ENCODE measurements at regions not wholly inside any gene's neighbourhood (a gene's known extent, or its start where the extent isn't known, plus 50 kb on each side); places are given as distances from the start of the nearest gene placed in this dataset.

DNA sequence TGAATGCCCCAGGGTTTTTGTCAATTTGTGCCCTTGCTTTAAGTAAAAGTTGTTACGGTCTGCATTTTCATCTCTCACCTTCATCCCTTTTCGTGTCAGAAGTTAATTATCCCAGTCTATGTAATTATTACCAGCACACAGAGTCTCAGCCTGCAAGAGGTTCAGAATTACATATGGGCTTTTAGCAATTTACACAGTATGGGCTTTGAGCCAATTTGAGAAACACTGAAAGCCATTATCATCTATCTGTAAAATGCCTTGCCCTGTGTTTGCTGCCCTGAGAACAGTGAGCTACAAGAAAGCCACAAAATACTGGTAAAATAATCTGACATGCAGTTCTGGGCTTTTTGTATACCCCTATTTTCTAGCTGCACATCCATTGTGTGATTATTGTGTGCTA is 125.6 kb upstream of the STEAP4 start:
- DNase-seq (ENCODE audit: low read depth in 2 of 2) = no peak

DNA sequence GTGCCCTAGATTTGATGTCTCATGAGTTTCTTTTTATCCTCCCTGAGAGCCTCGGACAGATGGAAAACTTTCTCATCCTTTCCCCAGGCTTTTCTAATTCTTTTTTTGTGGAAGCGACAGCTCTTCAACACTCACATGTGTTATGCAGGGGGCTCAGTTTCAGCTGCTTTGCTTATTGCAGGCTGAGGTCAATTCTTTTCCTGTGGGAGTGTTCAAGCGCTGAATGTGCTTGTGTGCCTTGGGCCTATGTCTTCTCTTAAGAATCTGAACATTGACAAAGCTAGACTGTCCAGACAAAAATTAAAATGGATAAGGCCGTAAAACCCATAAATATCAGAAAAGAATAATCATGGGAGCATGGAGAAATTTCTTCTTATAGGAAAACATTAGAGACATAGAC is 125.2 kb upstream of the STEAP4 start:
- no peak for DNase-seq (ENCODE audit: low read depth in 2 of 2)

DNA sequence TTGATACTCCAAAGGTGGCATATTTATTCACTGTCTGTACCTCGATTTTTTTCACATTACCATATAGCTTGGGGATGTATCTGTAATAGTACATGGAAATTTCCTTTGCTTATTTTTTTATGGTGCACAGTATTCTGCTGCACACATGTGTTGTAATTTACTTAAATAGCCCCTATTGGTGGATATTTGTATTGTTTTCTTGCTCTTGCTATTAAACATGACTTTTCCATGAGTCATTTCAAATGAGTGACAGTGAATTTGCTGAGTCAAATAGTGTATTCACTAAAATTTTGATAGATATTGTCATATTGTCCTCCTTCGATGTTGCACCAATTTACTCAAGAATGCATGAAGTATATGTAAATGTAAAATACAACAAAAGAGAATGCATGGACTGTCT is 122.7 kb upstream of the STEAP4 start:
- DNase-seq (ENCODE audit: low read depth in 2 of 2) = no peak

DNA sequence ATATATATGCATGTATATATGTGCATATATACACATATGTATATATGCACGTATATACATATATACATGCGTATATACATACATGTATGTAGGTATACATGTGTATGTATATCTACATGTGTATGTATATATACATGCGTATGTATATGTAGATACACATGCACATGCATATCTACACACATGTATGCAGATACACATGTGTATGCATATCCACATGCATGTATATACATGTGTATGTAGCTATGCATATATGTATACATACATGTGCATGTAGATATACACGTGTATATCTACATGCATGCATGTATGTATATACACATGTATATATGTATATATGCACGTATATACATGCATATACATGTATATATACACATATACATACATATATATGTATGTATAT is 95.8 kb upstream of the STEAP4 start:
- DNase-seq (ENCODE audit: low read depth in 2 of 2) = no peak

DNA sequence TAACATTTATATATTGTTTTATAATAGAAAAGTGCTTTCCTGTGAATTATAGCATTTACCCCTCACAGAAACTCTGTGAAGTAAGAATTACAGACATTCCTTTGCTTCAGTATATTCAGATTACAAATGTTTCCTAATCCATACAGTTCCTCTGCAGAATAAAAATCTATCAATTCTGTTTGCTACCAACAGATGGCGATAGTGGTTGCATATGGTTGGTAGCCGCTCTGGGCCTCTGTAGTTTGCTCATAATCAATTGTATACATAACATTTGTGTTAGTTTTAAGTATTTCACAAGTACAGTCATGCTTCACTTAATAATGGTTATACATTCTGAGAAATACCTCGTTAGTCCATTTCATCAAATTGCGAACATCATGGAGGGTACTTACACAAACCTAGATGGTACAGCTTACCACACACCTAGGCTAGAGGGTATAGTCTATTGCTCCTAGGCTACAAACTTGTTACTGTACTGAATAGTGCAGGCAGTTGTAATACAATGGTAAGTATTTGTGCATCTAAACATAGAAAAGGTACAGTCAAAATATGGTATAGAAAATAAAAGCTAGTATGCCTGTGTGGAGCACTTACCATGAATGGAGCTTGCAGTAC is 94.4 kb upstream of the STEAP4 start:
- no peak for DNase-seq (ENCODE audit: low read depth in 2 of 2)

DNA sequence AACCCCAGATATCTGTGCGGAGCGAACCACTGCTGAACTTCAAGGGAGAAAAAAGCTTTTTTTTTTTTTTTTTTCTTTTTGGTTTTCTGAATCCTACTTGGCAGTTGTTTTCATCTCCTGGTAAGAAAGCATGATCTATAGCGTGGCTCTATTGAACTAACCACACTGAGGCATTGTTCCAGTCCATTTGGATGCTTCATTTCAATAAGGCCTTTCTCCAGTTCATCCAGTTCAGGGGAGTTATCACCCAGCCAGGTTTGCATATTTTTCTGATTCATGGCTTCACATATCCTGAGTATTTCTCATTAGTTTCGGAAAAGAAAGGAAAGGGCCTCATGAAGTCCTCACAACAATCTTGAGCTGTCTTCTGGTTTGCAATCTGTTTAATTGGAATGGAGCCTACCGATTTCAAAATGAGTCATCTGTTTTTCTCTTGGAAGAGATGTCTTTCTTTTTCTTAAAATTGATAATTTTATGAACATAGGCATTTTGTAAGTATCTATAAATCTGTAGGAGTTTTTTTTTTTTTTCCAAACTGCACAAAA is 93.1 kb upstream of the STEAP4 start:
- DNase-seq (ENCODE audit: low read depth in 2 of 2) = no peak

DNA sequence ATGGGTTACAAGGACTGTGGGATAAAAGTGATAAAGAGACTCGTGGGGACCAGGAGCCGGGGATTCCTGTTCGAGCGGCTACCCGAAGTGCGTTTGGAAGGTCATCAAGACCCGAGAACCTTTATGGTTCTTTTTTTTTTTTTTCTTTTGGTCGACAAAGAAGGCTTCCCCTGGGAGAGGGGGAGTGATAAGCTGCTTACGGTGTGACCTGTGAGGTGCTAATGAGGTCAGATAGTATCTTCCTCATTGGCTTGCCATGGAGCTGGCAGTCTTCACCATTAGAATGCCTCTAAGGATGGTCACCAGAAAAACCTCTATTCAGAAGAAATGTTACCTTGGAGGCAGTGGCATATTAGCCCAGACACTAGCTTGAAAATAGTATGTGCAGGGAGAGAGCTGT is 92.3 kb upstream of the STEAP4 start:
- no peak for DNase-seq (ENCODE audit: low read depth in 2 of 2)

DNA sequence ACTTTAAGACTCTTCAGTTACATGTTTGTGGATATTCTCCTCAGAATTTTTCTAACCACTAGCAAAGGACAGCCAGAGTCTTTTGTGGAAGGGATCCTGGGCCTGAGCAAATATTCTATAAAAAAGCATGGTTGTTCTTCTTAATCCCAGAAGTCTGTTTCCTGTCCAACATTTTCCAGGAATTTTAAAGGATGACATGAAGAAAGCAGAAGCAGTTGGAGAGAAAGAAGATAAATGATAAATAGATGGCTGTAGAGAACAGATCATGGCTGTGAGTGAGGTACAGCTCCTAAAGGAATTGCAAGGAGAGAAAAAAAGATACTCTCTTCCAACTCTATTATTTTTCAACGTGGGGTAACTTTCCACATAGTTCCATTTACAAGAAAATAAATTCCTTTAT is 91.8 kb upstream of the STEAP4 start:
- DNase-seq (ENCODE audit: low read depth in 2 of 2) = no peak

DNA sequence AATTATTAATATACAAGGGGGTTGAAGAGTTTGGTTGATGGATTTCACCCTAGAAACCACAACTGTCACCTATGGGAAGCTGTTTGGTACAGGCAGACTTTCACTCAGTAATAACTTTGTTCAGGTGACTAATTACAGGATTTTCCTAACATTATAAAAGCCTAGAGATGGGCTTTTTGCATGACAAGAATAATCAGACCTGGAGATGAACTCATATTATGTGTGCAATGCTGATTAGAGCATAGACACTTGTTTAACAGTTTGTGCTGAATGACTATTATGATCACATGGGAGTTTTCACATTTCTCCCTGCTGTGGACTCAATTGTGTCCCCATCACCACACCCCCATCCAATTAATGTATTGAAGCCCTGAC is 90.2 kb upstream of the STEAP4 start:
- DNase-seq (ENCODE audit: low read depth in 2 of 2) = no peak

DNA sequence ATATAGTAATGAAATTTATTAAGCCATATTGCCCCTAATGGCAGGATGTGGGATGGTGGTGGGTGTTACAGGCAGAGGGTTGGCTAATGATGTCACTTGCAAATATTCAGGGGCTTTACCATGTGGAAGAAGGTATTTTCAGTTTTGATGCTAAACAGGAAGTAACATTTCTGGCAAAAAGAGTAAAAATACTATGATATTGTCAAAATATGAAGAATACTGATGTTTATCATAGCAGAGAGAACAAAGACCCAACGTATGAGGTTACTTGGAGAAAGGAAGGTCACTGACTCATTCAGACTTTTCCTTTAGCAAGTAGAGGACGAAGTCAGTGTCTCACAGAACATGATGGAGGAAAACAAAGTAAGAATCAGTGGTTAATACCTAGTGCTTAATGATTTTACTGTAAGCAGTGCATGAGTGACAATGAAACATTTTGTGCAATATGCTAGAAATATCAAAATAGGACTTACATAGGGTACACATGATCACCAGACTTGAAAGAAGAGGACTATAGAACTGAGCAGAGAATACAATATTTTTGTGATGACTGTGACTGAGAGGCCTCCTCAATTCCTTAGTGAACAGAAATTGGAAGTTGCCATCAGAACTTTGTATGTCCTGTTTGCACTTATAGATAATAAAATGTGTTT is 89.7 kb upstream of the STEAP4 start:
- no peak for DNase-seq (ENCODE audit: low read depth in 2 of 2)

DNA sequence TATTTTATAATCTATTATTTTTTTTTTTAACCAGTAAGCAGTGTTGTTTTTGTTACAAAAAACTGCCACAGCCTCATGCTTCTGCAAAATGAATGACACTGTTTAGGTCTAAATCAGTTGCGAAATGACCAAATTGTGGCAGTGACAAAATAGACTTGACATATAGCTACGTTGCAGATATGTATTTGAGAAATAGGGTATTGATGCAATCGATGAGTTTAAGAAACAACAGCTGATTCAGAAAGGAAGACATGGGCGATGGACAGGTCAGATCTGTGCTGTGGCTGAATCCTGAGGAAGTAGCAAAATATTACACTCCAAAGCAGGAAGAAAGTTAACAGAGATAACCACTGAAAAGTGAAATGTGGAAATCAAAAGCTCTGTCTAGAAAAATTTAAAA is 89.0 kb upstream of the STEAP4 start:
- DNase-seq (ENCODE audit: low read depth in 2 of 2) = no peak

DNA sequence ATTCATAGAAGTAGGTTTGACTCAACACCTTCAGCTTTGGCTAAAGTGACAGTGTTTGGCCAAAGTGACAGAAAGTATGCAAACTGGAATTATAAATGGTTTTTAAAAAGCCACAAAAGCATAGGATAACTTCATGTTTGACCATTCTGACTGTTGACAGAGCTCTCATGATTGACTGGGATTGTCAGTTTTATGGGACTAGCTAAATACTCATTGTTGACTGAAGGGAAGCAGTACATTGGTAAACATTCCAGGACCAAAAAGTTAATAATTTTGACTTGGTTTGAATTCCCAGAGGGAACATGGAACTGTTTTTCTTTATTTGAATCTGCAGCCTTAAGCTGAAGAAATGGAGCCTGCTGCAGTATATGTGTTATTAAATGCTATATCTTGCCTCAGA is 84.6 kb upstream of the STEAP4 start:
- DNase-seq (ENCODE audit: low read depth in 2 of 2) = no peak

DNA sequence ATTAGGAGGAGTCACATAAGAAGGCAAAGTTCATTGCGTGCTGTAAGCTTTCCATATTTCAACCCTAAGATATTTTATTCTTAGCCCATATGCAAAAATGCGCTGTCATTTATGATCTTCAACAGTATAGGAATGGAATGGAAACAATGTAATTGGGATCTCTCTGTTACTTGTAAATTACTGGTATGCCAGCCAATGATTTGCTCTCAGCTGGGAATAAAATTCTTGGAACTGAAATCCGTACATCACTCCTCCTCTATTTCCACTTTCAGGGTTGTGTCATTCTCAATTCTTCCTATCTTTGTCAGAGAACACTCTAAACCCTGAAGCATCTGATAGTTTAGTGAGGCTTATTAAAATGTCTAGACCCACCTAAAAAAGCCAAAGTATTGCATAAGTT is 80.7 kb upstream of the STEAP4 start:
- no peak for DNase-seq (ENCODE audit: low read depth in 2 of 2)

DNA sequence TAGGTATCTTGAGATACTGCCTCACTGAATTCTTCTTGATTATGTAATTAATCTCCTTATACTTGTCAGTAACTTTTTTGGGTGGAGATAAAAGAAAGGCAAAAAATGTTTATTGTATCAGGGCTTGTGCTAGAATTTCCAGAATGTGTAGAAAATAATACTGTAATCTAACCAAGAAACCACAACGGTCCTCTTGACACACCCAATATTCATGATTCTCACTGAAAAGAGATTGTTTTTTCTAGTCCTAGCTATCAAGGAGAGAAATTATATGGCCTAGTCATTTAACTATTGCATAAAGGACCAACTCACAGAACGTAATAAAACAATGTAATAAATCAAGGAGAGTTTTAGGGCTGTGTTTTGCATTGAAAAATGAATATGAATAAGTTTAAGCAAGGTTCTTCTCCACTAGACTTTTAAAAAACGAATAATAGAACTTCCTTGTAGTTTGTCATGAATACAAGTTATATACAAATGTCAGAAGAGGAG is 80.0 kb upstream of the STEAP4 start:
- no peak for DNase-seq (ENCODE audit: low read depth in 2 of 2)

DNA sequence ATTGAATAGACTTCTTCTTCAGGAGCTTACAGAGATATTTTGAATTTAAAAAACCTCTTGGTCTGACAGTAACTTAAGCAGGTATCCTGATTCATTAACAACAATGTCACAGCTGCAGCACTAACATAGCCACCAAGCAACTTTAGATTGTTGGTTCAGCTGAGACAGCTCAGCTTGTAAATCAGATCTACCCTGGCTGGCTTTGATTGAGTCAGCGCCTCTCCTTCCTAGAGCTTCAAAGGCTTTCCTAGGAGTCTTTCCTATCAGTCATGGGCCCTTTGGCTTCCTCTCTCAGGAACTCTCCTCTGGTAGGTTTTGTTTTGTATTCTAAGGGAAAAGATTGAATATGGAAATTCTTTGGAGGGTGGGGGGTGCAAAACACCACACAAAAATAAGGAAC is 70.7 kb upstream of the STEAP4 start:
- DNase-seq (ENCODE audit: low read depth in 2 of 2) = no peak

DNA sequence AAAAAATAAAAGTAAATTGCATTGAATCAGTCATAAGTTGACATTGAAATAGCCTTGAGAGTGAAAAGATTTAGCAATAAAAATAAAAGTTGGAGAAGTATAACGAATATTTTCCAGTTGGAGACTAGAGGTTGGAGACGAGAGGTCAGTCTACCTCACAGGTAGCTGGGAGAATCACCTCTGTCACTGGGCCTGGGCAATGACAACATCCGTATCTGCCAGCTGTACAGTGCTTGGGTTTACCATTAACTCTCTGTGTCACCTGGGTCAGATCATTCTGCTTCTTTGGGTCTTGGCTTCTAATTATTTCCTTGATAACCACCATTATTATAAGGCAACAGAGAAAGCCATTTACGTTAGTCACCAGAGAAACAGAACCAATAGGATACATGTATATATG is 62.0 kb upstream of the STEAP4 start:
- no peak for DNase-seq (ENCODE audit: low read depth in 2 of 2)

DNA sequence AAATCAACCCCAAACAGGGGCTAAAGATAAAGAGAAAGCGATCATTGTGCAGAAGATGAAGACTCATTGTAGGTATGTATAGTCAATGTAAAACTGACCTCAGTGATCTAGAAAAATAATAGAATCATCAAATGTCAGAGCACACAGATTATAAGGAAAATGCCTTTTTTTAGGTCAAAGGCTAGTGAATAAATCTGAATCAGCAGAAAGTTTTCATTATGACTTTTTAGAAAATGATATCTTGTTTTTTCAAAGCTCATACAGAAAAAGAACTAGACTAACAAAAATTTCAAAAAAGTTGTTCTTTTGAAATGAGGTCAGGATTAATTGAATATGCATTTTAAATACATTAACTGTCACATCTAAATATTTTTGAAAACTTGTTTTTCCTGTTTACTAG is 60.2 kb upstream of the STEAP4 start:
- no peak for DNase-seq (ENCODE audit: low read depth in 2 of 2)

DNA sequence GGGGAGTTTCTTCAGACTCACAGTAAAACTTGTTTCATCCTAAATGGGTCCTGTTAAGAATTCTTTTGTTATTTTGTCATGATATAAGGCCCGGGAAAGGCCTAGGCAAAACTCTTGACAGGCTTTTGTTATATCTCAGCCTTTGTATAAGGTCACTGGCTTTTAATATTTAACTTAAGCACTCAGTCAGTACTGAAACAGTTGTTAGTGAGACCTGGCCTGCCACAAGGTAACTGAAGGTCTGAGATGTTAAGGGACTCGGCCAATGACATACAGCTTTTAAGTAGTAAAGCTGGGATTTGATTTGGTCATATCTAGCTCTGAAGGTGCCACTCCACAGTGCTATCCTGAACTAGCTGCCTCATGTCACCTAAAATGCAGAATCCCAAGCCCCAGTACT is 57.2 kb upstream of the STEAP4 start:
- DNase-seq (ENCODE audit: low read depth in 2 of 2) = no peak

DNA sequence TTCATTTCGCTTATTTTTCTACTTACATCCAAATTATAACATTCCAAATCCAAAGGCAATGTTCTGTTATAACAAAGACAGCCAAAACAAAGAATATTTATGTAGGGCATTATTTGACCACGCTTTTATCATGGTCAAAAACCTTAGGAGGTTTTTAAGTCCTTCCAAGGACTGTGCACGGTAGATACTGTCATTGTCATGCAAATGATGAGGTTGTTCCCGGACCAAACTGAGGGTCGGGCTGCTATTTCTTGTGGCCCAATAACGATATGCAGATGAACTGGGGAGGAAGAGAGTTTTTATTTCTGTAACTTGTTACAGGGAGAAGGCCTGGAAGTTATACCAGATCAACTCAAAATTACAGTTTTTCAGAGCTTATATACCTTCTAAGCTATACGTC is 56.6 kb upstream of the STEAP4 start:
- DNase-seq (ENCODE audit: low read depth in 2 of 2) = no peak

DNA sequence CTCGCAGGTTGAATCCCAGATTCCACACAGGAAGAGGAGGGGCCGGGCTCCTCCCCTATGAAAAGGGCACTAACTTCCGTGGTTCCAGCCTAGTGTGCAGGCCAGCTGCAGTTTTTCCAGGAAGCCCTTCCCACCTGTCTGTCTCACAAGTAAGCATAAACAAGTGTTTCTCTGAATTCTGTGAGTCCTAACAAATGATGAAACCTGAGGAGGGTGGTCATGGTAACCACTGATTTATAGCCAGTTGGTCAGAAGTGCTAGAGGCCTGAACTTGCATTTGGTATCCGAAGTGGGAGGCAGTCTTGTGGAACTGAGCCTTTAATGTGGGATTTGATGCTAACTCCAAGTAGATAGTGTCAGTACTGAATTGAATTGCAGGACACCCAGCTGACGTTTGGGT is 54.7 kb upstream of the STEAP4 start:
- no peak for DNase-seq (ENCODE audit: low read depth in 2 of 2)

DNA sequence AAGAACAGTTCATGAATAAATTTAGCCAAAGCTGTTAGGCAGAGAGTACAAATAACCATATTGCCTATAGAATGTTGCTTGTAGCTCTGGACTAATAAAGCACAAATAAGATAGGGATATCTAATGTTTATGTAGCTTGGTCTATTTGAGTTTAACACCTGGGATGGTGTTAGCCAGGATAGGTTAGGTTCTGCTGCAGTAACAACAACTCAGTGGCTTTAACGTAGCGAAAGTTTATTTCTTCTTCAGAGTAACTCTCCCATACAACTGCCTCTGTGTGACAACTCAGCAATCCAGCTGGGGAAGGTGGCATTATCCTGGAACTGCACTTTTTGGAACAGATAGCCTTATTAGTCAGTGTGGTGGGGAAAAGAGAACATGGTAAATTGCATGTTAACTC is 52.2 kb upstream of the STEAP4 start:
- no peak for DNase-seq (ENCODE audit: low read depth in 2 of 2)

DNA sequence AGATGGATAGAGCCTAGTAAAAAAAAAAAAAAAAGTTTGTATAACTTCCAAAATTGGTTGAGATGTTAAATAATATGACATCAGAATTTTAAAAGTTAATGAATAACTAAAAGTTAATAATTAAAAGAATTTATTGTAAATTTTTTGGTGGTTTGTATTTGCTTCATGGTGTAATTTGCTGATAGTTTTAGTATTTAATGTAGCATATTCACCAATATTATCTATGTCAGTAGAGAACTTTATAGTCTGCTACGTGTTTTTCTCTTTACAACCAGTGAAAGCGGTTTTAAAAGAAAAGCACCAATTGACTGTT is 51.8 kb upstream of the STEAP4 start:
- no peak for DNase-seq (ENCODE audit: low read depth in 2 of 2)

DNA sequence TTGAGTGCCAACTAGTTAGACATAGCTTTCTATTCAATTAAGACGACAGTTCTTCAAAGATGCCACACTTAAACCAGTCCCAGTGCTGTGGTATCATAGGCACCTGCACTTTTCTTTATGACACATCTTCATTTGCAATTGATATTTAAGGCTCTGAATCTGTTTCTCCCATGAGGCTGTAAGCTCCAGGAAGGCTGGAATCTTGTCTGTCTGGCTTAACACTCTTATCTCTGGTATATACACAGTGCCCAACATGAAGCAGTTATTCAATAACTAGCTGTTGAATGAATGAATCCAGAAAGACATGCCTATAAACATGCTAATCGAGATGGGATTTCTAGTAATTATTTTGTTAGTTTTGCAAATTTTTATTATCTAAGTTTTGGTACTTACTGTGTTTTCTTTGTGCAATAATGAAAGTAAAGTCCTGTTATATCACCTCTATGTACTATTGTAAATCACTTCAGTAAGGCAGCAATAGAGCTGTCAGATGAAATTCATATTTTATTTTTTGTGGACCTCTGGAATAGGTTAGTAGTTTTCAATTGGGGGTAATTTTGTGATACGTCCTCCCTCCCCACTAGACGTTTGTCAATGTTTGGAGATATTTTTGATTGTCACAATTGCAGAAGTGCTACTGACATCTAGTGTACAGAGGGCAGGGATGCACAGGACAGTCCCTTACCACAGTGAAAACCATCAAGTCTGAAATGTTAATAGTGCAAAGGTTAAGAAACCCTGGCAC is 51.3 kb upstream of the STEAP4 start:
- no peak for DNase-seq (ENCODE audit: low read depth in 2 of 2)
